HCT116 (cell line): ENCODE measurements at regions not wholly inside any gene's neighbourhood (a gene's known extent, or its start where the extent isn't known, plus 50 kb on each side); places are given as distances from the start of the nearest gene placed in this dataset.

Source experiments
- ATAC-seq: fragments of 200-7000 bp; cut with Tn5 transposase; 2 replicates; pipeline ENCODE4 v1.9.1; 2020; ENCODE audit warnings: mild to moderate bottlenecking, moderate library complexity
- BruUV-seq: library from RNA; stranded (reverse); fragments of 400-500 nt; replicated peaks from 2 replicates; lab custom pipeline; 2021; lab: Mats Ljungman, UMichigan
- CTCF ChIA-PET: fragments of 300-600 bp; sonication (Branson Sonifier 250); formaldehyde crosslinking; loops from one replicate; lab custom pipeline; 2021; ENCODE audit warnings: antibody characterized with exemption; lab: Charles Lee
- POLR2A ChIA-PET: fragments of 300-600, 350-600 bp; sonication (Branson Sonifier 250); formaldehyde crosslinking; loops from one replicate; lab custom pipeline; 2021; ENCODE audit warnings: antibody characterized with exemption; lab: Charles Lee
- RAD21 ChIA-PET, 2 experiments: fragments of 300-600 bp; sonication (Branson Sonifier 250); formaldehyde crosslinking; loops; one replicate each; lab custom pipeline; 2023; ENCODE audit warnings: low total read pairs in 2 of 2; ENCODE audit not compliant: uncharacterized antibody in 2 of 2, unreplicated experiment in 2 of 2, low non-redundant PET in 1 of 2; lab: Charles Lee
- DNase-seq: peaks from one replicate; pipeline ENCODE4 v3.0.0-alpha.2; 2010; ENCODE audit warnings: low read depth, low spot score
- H2AFZ ChIP-seq: fragments of 200-600 bp; shearing (Covaris generic), sonication (generic); 2 replicates; pipeline ENCODE4 v1.6.1; 2017; ENCODE audit warnings: low read depth, mixed run types, mixed read lengths, antibody characterized with exemption, low read length; ENCODE audit not compliant: poor library complexity, severe bottlenecking
- H3K27ac ChIP-seq: 2 replicates; pipeline ENCODE4 v1.5.1; 2012; ENCODE audit warnings: low read depth, low read length
- H3K27me3 ChIP-seq: fragments of 200-600 bp; sonication (generic); 2 replicates; pipeline ENCODE4 v1.6.1; 2016; ENCODE audit warnings: mixed run types, low read length, mixed read lengths; ENCODE audit not compliant: insufficient read depth
- H3K36me3 ChIP-seq, 2 experiments: fragments of 200-500 bp in 1 of 2; fragments of 200-600 bp in 1 of 2; sonication (Bioruptor generic) in 1 of 2; sonication (generic) in 1 of 2; 2 replicates each; pipeline versions ENCODE4 v1.5.1 to v1.6.1; 2014 to 2016; ENCODE audit warnings: low read length in 2 of 2, inconsistent platforms in 1 of 2, mixed read lengths in 1 of 2, mixed run types in 1 of 2; ENCODE audit not compliant: insufficient read depth in 2 of 2, control insufficient read depth in 1 of 2
- H3K4me1 ChIP-seq, 2 experiments: fragments of 200-600 bp in 1 of 2; sonication (generic) in 1 of 2; 2 replicates each; pipeline versions ENCODE4 v1.5.1 to v1.6.1; 2012 to 2017; ENCODE audit warnings: low read length in 2 of 2, inconsistent platforms in 1 of 2, mild to moderate bottlenecking in 1 of 2, mixed read lengths in 1 of 2, mixed run types in 1 of 2, moderate library complexity in 1 of 2; ENCODE audit not compliant: insufficient read depth in 2 of 2, control insufficient read depth in 1 of 2
- H3K4me2 ChIP-seq: fragments of 200-600 bp; sonication (generic); 2 replicates; pipeline ENCODE4 v1.6.1; 2017; ENCODE audit warnings: mixed run types, low read length, mixed read lengths
- H3K4me3 ChIP-seq, 2 experiments: fragments of 200-600 bp in 1 of 2; sonication (generic) in 1 of 2; replicated peaks in 1 of 2; 2 replicates each; pipeline ENCODE4 v1.5.1; 2011 to 2016; ENCODE audit warnings: low read length in 2 of 2, control low read depth in 1 of 2, low read depth in 1 of 2, mild to moderate bottlenecking in 1 of 2, mixed read lengths in 1 of 2, mixed run types in 1 of 2
- H3K79me2 ChIP-seq: fragments of 200-600 bp; sonication (generic); 2 replicates; pipeline ENCODE4 v1.6.1; 2017; ENCODE audit warnings: mild to moderate bottlenecking, mixed run types, low read length, moderate library complexity, mixed read lengths; ENCODE audit not compliant: insufficient read depth
- H3K9ac ChIP-seq: fragments of 200-600 bp; sonication (generic); 2 replicates; pipeline ENCODE4 v1.6.1; 2016; ENCODE audit warnings: low read length, mixed read lengths
- H3K9me2 ChIP-seq: fragments of 200-600 bp; sonication (generic), shearing (Covaris generic); 2 replicates; pipeline ENCODE4 v1.6.1; 2017; ENCODE audit warnings: mixed run types, mild to moderate bottlenecking, moderate library complexity; ENCODE audit not compliant: insufficient read depth
- H3K9me3 ChIP-seq, 2 experiments: fragments of 200-500 bp in 1 of 2; fragments of 200-600 bp in 1 of 2; sonication (Bioruptor generic) in 1 of 2; sonication (generic) in 1 of 2; 2 replicates each; pipeline ENCODE4 v1.6.1; 2014 to 2017; ENCODE audit warnings: low read length in 2 of 2, mixed read lengths in 2 of 2, inconsistent platforms in 1 of 2, low read depth in 1 of 2, mild to moderate bottlenecking in 1 of 2, mixed run types in 1 of 2, moderate library complexity in 1 of 2; ENCODE audit not compliant: control insufficient read depth in 1 of 2, insufficient read depth in 1 of 2
- H4K20me1 ChIP-seq: fragments of 200-600 bp; sonication (generic), shearing (Covaris generic); 2 replicates; pipeline ENCODE4 v1.6.1; 2017; ENCODE audit warnings: mixed run types, mild to moderate bottlenecking, moderate library complexity; ENCODE audit not compliant: insufficient read depth
- CEBPB ChIP-seq: IDR thresholded peaks from 2 replicates; pipeline ENCODE4 v1.6.1; 2012; ENCODE audit warnings: low read depth
- EGR1 ChIP-seq: IDR thresholded peaks from 2 replicates; pipeline ENCODE4 v1.6.1; 2012; ENCODE audit warnings: low read depth
- EZH2 ChIP-seq: fragments of 200-600 bp; sonication (generic); IDR thresholded peaks from 2 replicates; pipeline ENCODE4 v1.6.1; 2017; ENCODE audit warnings: antibody characterized with exemption, mixed run types
- EZH2phosphoT487 ChIP-seq: fragments of 200-600 bp; IDR thresholded peaks from 2 replicates; pipeline ENCODE4 v1.6.1; 2018; ENCODE audit warnings: antibody characterized with exemption, borderline replicate concordance
- FOSL1 ChIP-seq: IDR thresholded peaks from 2 replicates; pipeline ENCODE4 v1.6.1; 2012; ENCODE audit warnings: low read depth
- POLR2AphosphoS5 ChIP-seq: IDR thresholded peaks from 2 replicates; pipeline ENCODE4 v1.6.1; 2011; ENCODE audit warnings: mild to moderate bottlenecking, low read depth, low read length, moderate library complexity
- RAD21 ChIP-seq: IDR thresholded peaks from 2 replicates; pipeline ENCODE4 v1.6.1; 2012; ENCODE audit warnings: low read depth, mild to moderate bottlenecking
- SRF ChIP-seq: IDR thresholded peaks from 2 replicates; pipeline ENCODE4 v1.6.1; 2012; ENCODE audit warnings: low read depth
- TCF7L2 ChIP-seq: IDR thresholded peaks from 2 replicates; pipeline ENCODE4 v1.7.0; 2011; ENCODE audit warnings: borderline replicate concordance, inconsistent platforms; ENCODE audit not compliant: insufficient read depth, insufficient read length; ENCODE audit errors: extremely low read depth
- YY1 ChIP-seq: IDR thresholded peaks from 2 replicates; pipeline ENCODE4 v1.6.1; 2011; ENCODE audit warnings: low read length, low read depth, moderate library complexity, mild to moderate bottlenecking; ENCODE audit not compliant: insufficient replicate concordance; ENCODE audit errors: extremely low read depth
- ZFX ChIP-seq: fragments of 450-650 bp; IDR thresholded peaks from 2 replicates; pipeline ENCODE4 v1.6.1; 2017
- ZNF274 ChIP-seq: fragments of 200-500 bp; sonication (Bioruptor generic); IDR thresholded peaks from 2 replicates; pipeline ENCODE4 v1.6.1; 2014; ENCODE audit warnings: mild to moderate bottlenecking, low read depth, low read length, inconsistent platforms
- intact Hi-C: fragments of 100-400 bp; cut with micrococcal nuclease; formaldehyde crosslinking; loops from 2 replicates; pipeline ENCODE4 v1.10.0; 2022
- TF ChIP-seq, protein P1 (sequence below): IDR thresholded peaks from 2 replicates; pipeline ENCODE4 v1.6.1; 2011; ENCODE audit warnings: mild to moderate bottlenecking, low read length, moderate library complexity; ENCODE audit not compliant: insufficient replicate concordance; ENCODE audit errors: extremely low read depth
- TF ChIP-seq, protein P2 (sequence below): IDR thresholded peaks from 2 replicates; pipeline ENCODE4 v1.6.1; 2012

DNA sequence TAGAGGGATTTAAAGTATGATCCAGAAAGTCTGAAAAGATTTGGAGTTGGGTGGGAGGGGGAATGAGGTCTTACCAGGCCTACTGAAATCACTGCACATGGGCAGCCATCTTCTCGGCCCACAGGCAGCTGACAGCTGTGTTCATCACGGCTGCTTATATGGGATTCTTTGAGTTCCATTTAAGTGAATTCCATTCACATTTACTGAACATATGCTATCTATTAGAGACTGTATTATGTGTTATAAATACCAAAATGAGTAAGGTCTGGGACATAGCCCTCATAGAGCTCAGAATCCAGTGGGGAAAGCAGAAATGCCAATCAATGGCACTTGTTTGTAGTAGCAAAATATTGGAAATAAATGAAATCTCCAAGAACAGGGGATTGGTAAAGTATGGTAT, 91.1 kb downstream of the TRIM42 start:
- Histone ChIP-seq H3K9me3 (no peaks in the 10 kb centered on the region), H4K20me1 (no peaks in the 10 kb centered on the region), H3K79me2 (no peaks in the 10 kb centered on the region), H3K9me2 (no peaks in the 10 kb centered on the region), H3K27me3 (peaks cover 29% of the 10 kb centered on the region; the same call in 1 of the 2 replicates), H3K9ac (no peak overlapping the region), H3K4me1 (no peaks in the 10 kb centered on the region), H3K36me3 (no peaks in the 10 kb centered on the region), H3K4me2 (no peak overlapping the region), H2AFZ (no peak overlapping the region), H3K27ac (no peak overlapping the region), H3K4me3 (no peak overlapping the region)
- no peak for DNase-seq
- intact Hi-C loops, result no loop called here
- POLR2A ChIA-PET, result no interaction called here
- RAD21 ChIA-PET, result no interaction called here
- CTCF ChIA-PET, result no interaction called here
- no peak for ATAC-seq
- BruUV-seq, result no TSS peak
- no peak for TF ChIP-seq POLR2AphosphoS5
- no peak for TF ChIP-seq FOSL1
- no peak for TF ChIP-seq EZH2
- TF ChIP-seq CEBPB, result no peak
- TF ChIP-seq YY1, result no peak
- TF ChIP-seq EGR1, result no peak
- no peak for TF ChIP-seq ZFX
- TF ChIP-seq SRF, result no peak
- TF ChIP-seq, protein P1, sequence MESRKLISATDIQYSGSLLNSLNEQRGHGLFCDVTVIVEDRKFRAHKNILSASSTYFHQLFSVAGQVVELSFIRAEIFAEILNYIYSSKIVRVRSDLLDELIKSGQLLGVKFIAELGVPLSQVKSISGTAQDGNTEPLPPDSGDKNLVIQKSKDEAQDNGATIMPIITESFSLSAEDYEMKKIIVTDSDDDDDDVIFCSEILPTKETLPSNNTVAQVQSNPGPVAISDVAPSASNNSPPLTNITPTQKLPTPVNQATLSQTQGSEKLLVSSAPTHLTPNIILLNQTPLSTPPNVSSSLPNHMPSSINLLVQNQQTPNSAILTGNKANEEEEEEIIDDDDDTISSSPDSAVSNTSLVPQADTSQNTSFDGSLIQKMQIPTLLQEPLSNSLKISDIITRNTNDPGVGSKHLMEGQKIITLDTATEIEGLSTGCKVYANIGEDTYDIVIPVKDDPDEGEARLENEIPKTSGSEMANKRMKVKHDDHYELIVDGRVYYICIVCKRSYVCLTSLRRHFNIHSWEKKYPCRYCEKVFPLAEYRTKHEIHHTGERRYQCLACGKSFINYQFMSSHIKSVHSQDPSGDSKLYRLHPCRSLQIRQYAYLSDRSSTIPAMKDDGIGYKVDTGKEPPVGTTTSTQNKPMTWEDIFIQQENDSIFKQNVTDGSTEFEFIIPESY, result no peak
- TF ChIP-seq ZNF274, result no peak
- no peak for TF ChIP-seq RAD21
- no peak for TF ChIP-seq TCF7L2
- TF ChIP-seq EZH2phosphoT487, result no peak
- TF ChIP-seq, protein P2, sequence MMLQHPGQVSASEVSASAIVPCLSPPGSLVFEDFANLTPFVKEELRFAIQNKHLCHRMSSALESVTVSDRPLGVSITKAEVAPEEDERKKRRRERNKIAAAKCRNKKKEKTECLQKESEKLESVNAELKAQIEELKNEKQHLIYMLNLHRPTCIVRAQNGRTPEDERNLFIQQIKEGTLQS, result no peak
